ENCODE measurements at regions not wholly inside any gene's neighbourhood (a gene's known extent, or its start where the extent isn't known, plus 50 kb on each side); places are given as distances from the start of the nearest gene placed in this dataset.

DNA sequence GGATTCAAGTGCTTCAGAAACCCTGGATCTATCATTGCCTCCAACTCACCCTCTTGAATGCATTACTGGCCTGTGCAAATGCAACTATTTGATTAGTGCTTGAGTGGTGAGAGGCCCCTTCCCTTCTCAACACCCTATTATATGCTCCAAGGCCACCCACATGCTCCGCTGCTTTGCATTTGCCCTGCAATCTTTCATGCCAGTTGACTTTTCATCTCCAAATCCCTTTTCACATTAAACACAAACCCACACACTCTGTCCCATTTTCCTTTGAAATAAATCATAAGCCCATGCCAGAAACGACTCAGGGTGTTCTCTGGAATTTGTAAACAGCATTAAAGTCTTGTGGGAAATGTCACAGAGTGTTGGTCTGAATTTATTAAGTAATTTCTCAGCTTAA is 78.9 kb upstream of the CTTNBP2NL start:
- intact Hi-C loops (cut with DNase I, micrococcal nuclease), result no loop called here
- ATAC-seq (ENCODE audit: poor library complexity), result no peak
- H3K4me3 Mint-ChIP-seq, result no peak overlapping the region
- H3K27ac Mint-ChIP-seq, result no peak overlapping the region
- Histone ChIP-seq H3K4me1 (ENCODE audit: insufficient read depth, low read length) (no peaks in the 10 kb centered on the region), H3K36me3 (ENCODE audit: insufficient read depth, low read length) (no peaks in the 10 kb centered on the region), H3K27me3 (ENCODE audit: control insufficient read depth in 1 of 2, insufficient read depth in 2 of 2, low read length in 2 of 2) (peaks cover 9 to 12% of the 10 kb centered on the region in 2 experiments), H3K4me3 (ENCODE audit: low read length) (no peak overlapping the region), H3K27ac (ENCODE audit: low read depth in 1 of 2, low read length in 2 of 2) (no peak overlapping the region), H3K9me3 (ENCODE audit: control insufficient read depth in 1 of 2, insufficient read depth in 1 of 2, low read length in 2 of 2) (no peaks in the 10 kb centered on the region)
- TF ChIP-seq, protein P1, sequence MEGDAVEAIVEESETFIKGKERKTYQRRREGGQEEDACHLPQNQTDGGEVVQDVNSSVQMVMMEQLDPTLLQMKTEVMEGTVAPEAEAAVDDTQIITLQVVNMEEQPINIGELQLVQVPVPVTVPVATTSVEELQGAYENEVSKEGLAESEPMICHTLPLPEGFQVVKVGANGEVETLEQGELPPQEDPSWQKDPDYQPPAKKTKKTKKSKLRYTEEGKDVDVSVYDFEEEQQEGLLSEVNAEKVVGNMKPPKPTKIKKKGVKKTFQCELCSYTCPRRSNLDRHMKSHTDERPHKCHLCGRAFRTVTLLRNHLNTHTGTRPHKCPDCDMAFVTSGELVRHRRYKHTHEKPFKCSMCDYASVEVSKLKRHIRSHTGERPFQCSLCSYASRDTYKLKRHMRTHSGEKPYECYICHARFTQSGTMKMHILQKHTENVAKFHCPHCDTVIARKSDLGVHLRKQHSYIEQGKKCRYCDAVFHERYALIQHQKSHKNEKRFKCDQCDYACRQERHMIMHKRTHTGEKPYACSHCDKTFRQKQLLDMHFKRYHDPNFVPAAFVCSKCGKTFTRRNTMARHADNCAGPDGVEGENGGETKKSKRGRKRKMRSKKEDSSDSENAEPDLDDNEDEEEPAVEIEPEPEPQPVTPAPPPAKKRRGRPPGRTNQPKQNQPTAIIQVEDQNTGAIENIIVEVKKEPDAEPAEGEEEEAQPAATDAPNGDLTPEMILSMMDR (IDR thresholded peaks at IDR 0.05), result no peak
- CTCF ChIA-PET, result no interaction called here
- H3K27me3 Mint-ChIP-seq, result peaks cover 20% of the 10 kb centered on the region
- no peaks in the 10 kb centered on the region for H3K9me3 Mint-ChIP-seq
- no peak for DNase-seq
- POLR2A ChIA-PET, result no interaction called here
- no peaks in the 10 kb centered on the region for H3K36me3 Mint-ChIP-seq (ENCODE audit: low read depth)
- no peaks in the 10 kb centered on the region for H3K4me1 Mint-ChIP-seq (ENCODE audit: low read depth)

DNA sequence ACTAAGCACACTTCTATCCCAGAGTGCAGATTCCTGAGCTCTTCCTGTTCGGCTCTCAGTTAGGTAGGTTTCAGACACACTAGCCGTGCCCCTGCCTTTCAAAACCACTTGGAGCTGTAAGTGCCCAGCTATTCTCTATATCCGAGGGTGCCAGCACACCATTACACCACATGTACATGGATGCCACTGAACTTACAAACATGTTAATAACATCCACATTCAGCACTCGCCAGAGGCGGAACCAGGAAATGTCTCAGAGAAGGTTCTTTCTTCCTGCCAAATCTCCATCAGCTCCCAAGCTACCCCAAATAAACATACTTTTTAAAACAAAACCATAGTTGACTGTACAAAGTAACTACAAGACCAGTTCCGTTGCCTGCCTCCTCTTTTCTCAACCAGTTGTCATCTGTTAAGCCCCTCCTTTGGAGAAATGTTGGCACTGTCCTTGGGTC is 78.4 kb upstream of the CTTNBP2NL start:
- H3K4me3 ChIP-seq (ENCODE audit: low read length), result no peak overlapping the region
- DNase-seq (no peak), ATAC-seq (ENCODE audit: poor library complexity) (no peak)
- Mint-ChIP-seq H3K9me3 (no peaks in the 10 kb centered on the region), H3K27ac (no peak overlapping the region), H3K27me3 (peaks cover 23% of the 10 kb centered on the region), H3K36me3 (ENCODE audit: low read depth) (no peaks in the 10 kb centered on the region), H3K4me3 (no peak overlapping the region), H3K4me1 (ENCODE audit: low read depth) (no peaks in the 10 kb centered on the region)
- no peaks in the 10 kb centered on the region for H3K4me1 ChIP-seq (ENCODE audit: insufficient read depth, low read length)
- intact Hi-C loops (cut with DNase I, micrococcal nuclease), result no loop called here
- ChIA-PET POLR2A (no interaction called here), CTCF (no interaction called here)
- peaks cover 6 to 10% of the 10 kb centered on the region in 2 experiments for H3K27me3 ChIP-seq (ENCODE audit: control insufficient read depth in 1 of 2, insufficient read depth in 2 of 2, low read length in 2 of 2)
- TF ChIP-seq, protein P1 (IDR thresholded peaks at IDR 0.05), result no peak
- H3K27ac ChIP-seq (ENCODE audit: low read depth in 1 of 2, low read length in 2 of 2), result no peak overlapping the region
- H3K36me3 ChIP-seq (ENCODE audit: insufficient read depth, low read length), result no peaks in the 10 kb centered on the region
- H3K9me3 ChIP-seq (ENCODE audit: control insufficient read depth in 1 of 2, insufficient read depth in 1 of 2, low read length in 2 of 2), result no peaks in the 10 kb centered on the region

DNA sequence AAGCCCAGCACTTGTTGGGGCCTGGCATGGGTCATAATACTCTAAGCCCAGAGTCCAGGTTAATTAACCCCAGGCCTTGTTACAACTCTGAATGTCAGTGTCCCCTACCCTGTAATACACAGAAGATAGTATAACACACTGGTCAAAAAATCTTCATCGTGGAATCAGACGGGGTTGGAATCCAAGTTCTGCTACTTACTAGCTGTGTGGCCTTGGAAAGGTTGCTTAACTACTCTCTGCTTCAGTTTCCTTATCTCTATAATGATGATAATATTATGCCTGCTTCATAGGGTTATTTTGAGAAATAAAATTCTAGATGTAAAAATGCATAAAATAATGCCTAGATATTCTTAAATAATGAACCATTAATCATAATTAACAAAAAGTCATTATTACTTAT is 77.8 kb upstream of the CTTNBP2NL start:
- H3K4me1 ChIP-seq (ENCODE audit: insufficient read depth, low read length), result no peaks in the 10 kb centered on the region
- Mint-ChIP-seq H3K27ac (no peak overlapping the region), H3K36me3 (ENCODE audit: low read depth) (no peaks in the 10 kb centered on the region), H3K4me3 (no peak overlapping the region), H3K4me1 (ENCODE audit: low read depth) (no peaks in the 10 kb centered on the region), H3K27me3 (peaks cover 23% of the 10 kb centered on the region), H3K9me3 (no peaks in the 10 kb centered on the region)
- no peak for DNase-seq
- no peak overlapping the region for H3K4me3 ChIP-seq (ENCODE audit: low read length)
- no peaks in the 10 kb centered on the region for H3K9me3 ChIP-seq (ENCODE audit: control insufficient read depth in 1 of 2, insufficient read depth in 1 of 2, low read length in 2 of 2)
- ChIA-PET CTCF (no interaction called here), POLR2A (no interaction called here)
- intact Hi-C loops (cut with DNase I, micrococcal nuclease), result no loop called here
- H3K36me3 ChIP-seq (ENCODE audit: insufficient read depth, low read length), result no peaks in the 10 kb centered on the region
- TF ChIP-seq, protein P1 (IDR thresholded peaks at IDR 0.05), result no peak
- H3K27me3 ChIP-seq (ENCODE audit: control insufficient read depth in 1 of 2, insufficient read depth in 2 of 2, low read length in 2 of 2), result peaks cover 3 to 10% of the 10 kb centered on the region in 2 experiments
- no peak overlapping the region for H3K27ac ChIP-seq (ENCODE audit: low read depth in 1 of 2, low read length in 2 of 2)
- ATAC-seq (ENCODE audit: poor library complexity), result no peak
